SK-N-SH treated with all-trans-retinoic acid at 6 μM for 48 hours (cell line): ENCODE measurements at regions not wholly inside any gene's neighbourhood (a gene's known extent, or its start where the extent isn't known, plus 50 kb on each side); places are given as distances from the start of the nearest gene placed in this dataset.

Source experiments
- RARB ChIP-seq: fragments of 250-450 bp; sonication (Bioruptor Pico); IDR thresholded peaks from 2 replicates; pipeline ENCODE4 v1.8.0; 2021; ENCODE audit warnings: mild to moderate bottlenecking, moderate library complexity
- ZNF8 ChIP-seq: fragments of 450-650 bp; formaldehyde crosslinking; IDR thresholded peaks from 2 replicates; pipeline ENCODE4 v1.5.0; 2020; ENCODE audit warnings: mild to moderate bottlenecking, moderate library complexity

GRCh38 chr1:218633238-218633988 is 288.3 kb downstream of the TGFB2 start:
- TF ChIP-seq ZNF8 (CRISPR knock-in tag) (no peak), RARB (CRISPR knock-in tag) (no peak)
